Stimulated activated CD4-positive, alpha-beta T cell treated with anti-CD3 and anti-CD28 coated beads, Interleukin-1b, Interleukin-23, amount 100 ng/mL, for 48 hours (primary cell): ENCODE measurements at regions not wholly inside any gene's neighbourhood (a gene's known extent, or its start where the extent isn't known, plus 50 kb on each side); places are given as distances from the start of the nearest gene placed in this dataset.

Experiments used
- DNase-seq: peaks from one replicate; pipeline ENCODE4 v3.0.0-alpha.2; 2020

DNA sequence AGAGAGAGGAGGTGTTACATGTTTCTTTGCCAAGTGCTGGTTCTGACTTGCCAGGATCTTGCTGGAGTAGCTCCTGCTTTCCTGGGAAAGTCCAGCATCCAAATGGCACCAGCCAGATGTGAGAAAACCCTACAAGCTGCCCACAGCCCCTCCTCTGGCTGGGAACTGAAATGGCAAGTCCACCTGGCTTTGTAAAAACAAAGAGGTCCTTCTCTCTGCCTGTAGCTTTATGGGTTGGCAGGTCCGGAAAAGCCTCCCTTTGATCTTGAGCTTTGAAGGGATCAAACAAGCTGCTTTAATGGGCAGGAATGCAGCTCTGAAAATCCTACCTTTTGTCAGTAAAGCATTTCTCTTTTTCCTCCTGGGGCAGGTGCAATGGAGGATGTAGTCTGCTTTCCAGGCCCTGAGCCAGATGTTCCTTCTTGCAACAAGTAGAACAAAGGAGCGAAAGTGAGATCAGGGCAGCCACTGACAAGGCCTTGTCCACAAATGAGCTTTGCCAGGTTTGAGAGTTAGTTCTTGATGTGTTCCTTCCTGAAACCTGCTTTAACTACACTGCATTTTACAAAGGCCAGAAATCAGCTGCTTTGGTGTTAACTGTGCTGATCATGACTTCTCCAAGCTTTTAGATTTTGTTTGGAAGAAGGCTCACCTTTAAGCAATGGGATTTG is 456.7 kb downstream of the ZNF608 start:
- DNase-seq = no peak

DNA sequence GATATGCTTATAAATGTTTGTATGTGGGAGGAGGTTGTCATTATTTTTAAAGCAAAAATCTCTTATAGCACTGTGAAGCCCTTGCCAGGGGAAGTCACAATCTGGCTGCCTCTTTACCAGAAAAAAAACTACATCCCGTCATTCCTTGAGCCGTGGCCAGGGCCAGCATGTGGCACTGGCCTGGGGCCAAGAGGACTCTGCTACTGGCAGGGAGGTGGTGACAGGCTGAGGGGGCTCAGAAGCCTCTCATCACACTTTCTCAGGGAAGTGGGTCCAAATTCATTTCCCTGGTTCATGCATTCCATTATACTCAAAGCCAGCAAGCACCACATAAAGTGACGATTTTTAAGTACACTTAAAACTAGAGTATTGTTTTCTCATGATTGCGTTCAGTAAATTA is 457.3 kb downstream of the ZNF608 start:
- no peak for DNase-seq

DNA sequence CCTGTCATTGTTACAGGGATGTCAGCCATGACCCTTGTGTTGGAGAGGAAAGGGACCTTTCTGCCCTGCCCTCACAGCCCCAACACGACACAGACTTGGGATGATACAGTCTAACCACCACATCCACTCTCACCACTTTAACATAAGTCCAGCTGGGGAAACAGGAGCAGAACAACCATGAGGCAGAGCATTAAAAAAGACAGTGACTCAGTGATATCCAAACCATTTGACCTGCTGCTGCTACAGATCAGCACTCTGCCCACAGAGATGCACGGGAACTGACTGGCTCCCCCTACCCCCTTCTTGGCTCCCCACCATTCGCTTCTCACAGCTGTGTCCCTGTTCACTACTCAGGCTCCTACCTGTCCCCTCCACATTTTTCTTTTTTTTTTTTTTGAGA is 458.6 kb downstream of the ZNF608 start:
- no peak for DNase-seq

DNA sequence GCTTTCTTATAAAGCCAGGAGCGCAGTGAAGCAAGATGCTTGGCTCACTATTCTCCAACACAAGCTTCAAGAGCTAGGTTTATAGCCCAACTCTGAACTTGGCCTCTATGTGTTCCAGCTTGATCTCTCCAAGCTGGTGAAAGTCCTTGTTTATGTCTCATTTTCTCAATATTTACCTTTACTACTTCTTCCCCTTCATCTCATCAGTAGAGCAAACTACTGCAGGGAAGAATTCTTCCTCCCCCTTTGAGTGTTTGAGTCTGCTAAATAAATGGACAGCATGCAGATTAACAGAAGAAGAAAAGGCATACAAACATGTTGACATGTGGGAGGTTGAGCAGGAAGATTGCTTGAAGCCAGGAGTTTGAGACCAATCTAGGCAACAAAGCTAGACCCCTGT is 460.7 kb downstream of the ZNF608 start:
- DNase-seq = no peak

DNA sequence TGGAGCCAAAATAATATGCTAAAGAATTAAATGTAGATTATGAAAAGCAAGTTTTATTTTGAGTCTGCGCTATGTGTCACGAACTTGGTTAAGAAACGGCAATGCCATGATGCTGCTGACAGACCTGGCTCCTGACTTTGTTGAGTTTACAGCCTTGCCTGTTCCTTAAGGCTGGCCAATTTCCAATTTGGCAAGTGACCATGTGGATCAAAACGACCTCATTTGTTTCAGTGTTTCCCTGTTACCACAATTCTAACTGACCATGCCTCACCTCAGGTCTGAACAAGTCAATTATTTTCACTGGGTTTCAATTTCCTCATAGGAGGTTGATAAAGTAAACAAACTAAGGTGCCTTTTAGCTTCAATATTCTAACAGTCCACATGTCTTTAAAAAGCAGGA is 461.4 kb downstream of the ZNF608 start:
- DNase-seq = no peak

DNA sequence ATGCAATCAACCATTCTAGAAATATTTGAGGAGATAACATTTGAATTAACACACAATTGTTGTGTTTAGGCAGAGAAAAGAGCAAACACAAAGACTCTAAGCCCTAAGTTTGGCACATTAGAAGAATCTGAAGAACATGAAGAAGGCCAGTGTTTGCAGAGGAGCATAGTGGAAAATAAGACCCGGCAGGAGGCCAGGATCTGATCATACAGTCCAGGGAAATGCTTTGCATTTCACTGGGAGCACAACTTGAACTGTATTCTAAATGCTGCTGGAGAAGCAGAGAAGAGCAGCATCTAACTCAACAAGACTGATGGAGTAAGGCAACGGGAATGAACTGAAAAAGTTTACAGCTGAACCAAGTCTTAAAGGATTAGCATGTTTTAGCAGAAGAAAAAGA is 463.4 kb downstream of the ZNF608 start:
- no peak for DNase-seq

DNA sequence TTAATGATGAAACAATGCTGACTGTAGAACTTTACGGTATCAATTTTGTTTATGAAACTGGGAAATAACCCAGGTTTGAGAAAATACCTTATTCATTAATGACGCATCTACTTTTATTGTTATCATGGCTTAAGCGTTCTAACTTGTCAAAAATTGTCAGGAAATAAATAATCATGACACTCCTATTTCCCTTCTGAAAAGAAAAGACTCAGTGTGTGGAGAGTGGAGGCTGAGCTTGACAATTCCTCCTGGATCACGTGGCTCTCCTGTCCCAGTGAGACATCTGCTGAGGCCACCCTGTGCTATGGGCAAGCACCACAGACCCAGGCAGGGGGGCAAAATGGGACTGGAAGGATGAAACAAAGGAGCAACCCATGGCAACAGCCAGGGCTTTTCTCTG is 466.4 kb downstream of the ZNF608 start:
- DNase-seq = no peak

DNA sequence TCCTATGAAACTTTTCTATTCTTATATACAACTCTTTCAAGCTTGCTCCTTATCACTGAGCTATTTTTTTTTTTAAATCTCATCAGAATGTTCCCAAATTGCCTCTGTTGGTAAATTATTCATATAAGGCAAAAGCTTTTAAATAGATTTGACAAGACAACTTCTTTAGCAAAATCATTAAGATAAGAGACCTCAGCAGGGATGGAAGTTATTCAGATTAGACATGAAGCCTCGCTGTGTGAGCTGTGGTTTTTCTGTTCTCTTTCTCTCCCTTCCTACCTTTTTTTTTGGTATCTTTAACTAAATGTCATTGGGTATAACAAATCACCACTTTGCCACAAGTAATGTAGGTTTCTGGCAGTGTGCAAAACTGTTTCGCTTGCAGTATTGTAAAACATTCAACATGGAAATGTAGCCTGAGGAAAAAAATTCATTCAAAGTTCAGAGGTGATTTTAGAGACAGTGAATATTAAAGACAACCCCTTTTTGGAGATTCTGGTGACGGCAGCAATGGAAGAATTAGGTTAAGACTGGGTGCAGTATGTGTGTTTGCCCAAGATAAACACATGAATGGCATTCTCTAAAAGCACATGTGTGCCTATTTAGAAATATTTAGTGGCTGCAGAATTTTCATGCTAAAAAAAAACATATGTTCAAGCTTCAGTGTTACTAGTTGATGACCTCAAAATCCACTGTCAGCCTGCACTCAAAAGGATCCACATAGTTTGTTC is 467.1 kb downstream of the ZNF608 start:
- no peak for DNase-seq

DNA sequence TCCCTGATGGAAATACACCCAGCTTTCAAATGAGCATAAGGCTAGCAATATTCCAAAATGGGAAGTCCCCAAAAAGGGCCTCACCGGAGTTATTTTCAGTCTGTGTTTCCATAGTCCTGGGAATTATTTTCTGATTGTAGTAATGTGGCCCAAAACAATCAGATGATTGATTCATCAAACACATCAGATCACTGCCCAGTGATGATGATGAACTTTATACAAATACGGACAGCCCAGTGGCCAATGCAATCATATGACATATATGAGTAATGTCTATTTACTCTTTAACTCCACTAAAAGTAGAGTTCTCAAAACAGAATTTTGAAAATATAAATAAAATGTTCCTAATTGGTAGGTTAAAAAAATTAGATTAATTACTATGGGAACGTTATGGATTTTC is 467.8 kb downstream of the ZNF608 start:
- DNase-seq = no peak

DNA sequence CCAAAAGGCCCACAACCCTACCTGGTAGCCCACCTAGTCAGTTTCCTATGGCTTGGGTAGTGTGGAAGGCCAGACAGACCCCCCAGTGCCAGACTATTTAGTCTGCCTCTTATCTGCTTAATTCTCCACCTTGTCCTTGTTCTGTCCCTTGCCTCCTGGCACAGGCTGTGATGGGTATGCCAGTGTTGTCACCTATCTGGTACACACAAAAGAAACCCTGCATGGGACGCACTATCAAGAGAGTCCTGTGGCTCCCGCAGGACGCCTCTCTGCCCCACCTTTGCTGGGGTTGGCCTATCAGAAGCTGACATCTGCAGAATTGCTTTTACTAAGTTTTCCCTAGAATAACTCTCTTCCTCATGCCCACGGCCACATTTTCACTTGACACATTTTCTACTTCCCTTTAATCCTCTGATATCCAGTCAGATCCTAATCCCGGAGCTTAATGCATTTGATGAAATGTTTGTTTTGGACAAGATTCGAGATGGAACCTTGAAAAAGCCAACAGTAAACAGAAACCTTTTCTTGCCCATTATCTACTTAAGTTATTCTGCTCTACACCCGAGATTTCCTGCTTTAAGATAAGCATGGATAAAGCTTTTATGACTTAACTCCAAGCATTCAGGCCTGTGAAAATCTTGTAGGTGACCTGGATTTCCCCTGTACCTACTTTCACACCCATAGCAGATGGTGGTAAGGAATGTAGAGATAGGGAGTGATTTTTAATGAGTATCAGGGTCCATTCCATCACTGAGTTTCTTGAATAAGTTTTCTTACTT is 468.5 kb downstream of the ZNF608 start:
- DNase-seq = no peak

DNA sequence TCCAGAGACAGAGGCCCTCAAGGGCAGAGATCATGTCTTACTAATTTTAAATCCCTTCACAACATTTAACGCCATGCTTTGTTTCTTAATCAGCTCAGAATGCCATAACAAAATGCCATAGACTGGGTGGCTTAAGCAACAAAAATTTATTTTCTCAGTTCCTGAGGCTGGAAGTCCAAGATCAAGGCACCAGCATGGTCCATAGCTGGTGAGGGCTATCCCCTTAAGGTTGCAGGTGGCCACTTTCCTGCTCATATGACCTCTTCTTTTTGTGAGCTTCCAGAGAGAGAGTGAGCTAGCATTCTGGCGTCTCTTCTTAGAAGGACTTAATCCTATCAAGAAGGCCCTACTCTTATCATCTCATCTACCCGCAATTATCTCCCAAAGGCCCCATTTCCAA is 470.3 kb downstream of the ZNF608 start:
- no peak for DNase-seq

DNA sequence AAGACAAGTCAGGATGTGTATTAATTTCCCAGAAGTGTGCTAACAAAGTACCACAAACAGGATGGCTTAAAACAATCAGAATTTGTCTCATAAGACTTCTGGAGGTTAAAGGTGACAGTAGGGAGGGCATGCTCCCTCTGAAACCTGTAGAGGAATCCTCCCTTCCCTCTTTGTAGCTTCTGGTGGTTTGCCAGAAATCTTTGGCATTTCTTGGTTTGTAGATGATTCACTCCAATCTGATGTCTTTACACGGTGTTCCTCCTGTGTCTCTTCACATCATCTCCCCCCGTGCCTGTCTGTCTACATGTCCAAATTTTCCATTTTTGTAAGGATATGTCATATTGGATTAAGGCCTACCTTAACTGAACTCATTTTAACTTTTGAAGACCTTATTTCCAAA is 471.5 kb downstream of the ZNF608 start:
- no peak for DNase-seq

DNA sequence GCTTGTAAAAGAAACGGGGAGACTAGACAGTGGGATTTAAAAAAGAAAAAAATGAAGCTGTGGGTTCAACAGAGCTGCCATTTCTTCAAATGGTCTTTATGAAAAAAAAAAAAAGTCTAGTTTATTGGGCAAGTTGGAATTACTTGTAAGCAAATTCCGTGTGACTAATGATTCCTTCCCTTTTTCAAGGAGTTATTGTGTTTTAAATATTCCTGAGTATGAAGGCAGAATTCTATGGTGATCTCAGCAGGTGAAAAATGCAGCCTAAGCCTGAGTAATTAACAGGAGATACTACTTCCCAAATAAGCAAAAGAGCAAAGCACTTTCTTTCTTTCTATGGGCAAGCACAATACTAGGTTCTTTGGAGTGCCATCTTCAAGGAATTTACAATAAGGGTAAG is 481.9 kb downstream of the ZNF608 start:
- DNase-seq = no peak

DNA sequence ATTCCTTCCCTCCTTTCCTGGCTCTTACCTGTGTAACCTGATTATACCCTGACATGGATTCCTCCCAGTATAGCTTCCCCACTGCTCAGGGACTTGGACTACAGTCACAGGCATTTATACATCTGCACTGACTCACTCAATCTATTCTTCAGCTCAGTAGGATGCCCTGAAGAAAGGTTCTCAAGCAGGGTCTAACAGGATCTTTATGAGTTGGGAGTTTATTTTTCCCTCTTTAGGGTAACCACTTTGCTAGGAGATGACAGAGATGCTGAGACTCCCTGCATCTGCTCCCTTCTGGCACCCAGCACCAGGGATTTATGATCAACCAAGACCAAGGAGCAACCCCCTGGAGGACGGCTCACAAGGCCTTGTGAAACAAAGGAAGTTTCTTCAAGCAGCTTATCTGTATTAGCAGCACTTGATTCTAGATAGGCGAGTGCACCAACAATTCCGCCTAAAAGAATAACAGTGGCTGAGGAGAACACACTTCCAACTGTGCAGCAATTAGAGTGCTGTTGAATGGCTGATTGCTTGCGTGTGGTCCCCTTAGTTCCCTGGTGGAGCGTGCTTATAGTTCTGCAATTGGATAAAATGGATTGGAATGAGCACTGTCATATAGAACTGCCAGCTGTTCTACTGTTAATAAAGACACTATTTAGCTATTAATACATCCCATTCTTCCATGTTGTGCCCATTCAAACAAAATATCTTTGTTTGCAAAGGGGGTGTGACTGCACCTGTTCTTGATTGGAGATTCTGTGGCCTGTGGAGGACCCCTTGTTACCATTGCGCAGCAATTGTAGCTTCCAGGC is 482.6 kb downstream of the ZNF608 start:
- DNase-seq = no peak

DNA sequence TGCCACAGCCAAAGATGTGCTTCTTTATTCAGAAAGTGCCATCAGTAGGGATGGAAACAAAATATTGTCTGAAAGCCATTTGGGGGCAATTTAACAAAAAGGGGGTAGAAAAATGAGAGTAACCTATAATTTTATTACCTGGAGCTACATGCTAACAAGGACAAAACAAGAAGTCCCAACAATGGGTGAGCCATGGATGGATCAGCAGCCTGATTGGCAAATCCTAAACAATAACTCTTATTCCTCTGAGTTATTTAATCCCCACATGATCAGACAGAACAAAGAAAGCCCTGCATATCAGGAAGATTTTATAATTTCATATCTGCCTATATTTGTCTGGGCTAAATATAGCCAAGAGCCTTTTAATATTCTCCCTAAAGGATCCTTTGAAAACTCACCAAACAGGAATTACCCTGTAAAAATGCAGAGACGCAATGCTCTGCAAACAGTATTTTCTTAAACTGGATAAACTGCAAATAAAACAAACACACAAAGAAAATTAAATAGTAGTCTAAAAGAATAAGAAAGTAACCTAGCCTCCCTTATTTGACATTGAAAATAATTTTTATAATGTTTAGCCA is 483.4 kb downstream of the ZNF608 start:
- no peak for DNase-seq

DNA sequence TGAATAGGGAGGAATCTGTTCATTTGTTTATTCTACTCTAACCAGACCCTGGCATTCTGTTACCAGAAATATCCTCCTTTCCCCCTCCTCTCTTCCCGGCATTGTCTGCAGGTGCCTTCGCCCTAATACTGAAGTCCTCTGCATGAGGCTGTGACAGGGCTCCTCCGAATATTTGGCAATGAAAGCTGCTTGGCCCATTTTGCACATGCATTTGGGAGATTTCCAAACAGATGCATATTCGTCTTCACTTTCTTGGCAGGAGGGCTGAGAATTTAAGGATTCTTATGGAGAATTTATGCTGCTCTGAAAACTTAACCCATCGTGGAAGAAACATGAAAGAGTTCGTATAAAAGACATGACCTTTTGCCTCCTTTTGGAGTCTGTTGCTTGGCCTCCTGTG is 484.0 kb downstream of the ZNF608 start:
- DNase-seq = no peak

DNA sequence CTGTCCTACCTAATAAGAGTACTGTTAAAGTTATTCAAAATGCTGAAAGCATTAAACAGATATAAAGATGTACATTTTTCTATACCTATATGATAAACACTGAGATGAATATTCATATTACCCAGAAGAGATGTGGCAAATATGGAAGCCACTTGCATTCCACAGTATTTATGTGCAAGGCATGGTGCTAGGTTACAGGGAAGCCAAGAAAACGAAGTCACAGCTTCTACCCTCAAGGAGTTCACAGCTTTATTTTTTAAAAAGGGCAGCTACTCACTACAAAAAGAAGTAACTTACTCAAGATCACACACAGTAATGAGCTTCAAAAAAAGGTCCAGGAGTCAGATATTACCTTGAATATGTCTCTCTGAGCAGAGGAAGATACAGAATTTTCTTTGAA is 484.6 kb downstream of the ZNF608 start:
- no peak for DNase-seq

DNA sequence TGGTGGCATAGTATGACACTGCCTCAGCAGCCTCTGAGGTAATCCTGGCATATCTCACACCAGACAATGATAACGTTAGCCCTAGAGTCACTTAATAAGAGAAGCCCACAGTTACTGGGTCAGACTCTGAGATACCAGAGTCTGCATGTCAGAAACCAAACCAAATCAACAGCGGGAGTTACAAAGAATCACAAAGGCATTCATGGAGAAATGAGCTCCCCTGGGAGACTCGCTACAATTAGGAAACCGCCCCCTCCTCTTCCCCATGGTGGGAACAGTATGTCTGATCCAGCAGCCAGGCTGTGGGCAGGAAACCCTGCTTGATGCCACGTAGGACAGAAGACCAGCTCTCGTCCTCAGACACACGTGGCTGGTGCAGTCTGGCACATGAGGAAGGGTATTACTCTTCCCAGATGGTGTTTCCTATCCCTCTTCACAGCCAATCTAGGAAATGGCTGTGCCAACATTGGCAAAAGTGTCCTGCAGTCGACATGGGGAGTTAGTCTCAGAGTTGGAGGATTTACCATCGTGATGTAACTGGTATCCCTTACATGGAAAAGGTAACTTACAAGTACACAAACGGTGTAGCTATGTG is 485.4 kb downstream of the ZNF608 start:
- DNase-seq = no peak

DNA sequence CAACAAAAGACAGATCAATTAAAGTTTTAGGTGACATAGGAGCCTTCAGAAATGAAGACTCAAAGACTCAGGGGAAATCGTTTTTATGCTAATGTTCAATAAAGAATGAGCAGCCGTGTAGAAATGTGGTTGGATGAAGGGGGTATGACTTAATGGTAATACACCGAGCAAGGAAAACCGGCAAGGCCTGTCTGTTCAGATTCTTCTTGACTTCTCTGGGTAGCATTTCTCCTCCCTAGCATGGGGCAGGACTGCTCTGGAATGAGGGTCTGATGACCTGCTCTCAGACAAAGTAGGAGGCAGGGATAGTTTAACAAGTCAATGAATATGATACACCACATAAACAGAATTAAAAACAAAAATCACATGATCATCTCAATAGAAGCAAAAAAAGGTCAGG is 487.4 kb downstream of the ZNF608 start:
- DNase-seq = no peak

DNA sequence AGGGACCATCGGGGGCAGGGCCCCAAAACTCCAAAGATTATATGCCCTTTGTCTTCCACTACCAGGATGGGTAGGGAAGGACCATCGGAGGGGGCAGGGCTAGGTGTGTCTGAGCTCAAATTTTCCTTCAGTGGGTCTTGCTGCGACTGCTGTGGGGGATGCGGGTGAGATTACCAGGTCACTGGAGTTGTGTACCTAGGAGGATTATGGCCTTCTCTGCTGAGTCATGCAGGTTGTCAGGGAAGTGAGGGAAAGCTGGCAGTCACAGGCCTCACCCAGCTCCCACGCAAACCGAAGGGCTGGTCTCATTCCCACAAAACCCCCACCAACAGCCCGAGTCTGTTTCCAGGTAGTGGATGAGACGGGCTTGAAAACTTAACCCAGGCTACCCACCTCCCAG is 489.4 kb downstream of the ZNF608 start:
- DNase-seq = no peak

DNA sequence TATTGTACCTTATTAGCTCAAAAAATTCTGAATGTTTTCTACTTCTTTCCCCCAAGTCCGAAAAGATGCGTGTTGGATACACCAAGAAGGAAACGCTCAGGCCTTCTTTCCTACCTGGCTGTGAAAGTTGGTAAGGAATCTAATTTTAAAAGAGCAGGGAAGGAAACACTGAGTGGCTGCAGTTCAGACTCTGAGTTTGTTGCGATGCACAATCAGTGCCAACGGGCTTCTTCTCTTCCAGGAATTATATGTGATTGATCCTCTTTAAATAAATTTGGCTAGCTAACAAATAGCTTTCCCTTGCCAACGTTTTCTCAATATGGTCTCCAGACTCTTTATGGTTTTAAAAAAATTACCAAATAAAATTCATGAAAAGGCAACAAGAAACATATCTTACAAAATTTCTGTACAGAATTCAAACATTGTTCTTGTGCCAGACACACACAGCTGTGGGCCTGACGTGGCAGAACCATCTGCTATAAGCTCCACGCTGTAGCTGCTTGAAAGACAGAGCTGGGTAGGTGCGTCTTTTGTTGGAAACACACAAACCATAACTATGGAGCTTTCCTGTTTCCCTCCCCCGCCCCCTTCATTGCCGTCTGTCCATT is 493.1 kb downstream of the ZNF608 start:
- DNase-seq = no peak

DNA sequence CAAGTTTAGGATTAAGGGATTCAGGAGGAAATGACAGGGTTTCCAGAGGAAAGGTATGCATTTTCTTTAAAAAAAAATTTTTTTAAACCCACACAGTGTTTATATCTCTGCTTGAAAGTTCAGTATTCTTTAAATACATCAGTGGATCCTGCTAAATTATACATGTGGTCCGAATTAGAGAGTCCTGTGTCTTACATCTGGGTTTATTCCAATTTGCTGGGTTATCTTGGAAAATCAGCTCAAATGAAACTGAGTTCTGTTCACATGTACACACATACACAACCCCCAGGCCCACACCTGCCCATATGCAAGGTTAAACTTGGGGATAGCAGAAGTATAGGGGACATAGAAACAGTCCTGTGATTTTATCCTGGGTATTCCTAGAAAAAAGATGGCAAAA is 493.7 kb downstream of the ZNF608 start:
- no peak for DNase-seq
